ENCODE measurements at regions not wholly inside any gene's neighbourhood (a gene's known extent, or its start where the extent isn't known, plus 50 kb on each side); places are given as distances from the start of the nearest gene placed in this dataset.

GRCh38 chr16:65547772-65548446 is 426.0 kb upstream of the CDH11 start:
- no peak for TF ChIP-seq CTCF (IDR thresholded peaks at IDR 0.05; ENCODE audit: insufficient read depth, low read depth, low read length)
- ChIA-PET CTCF (interaction anchor here (0.8 to 1.6 kb wide), 2 partner anchors 13 to 427 kb away, joined by 3 read pairs; no protein-coding TSS in a partner anchor), POLR2A (interaction anchor here (0.8 to 1.0 kb wide), 2 partner anchors 235 to 424 kb away, joined by 3 to 5 read pairs; no protein-coding TSS in a partner anchor)
- H3K4me3 ChIP-seq (ENCODE audit: low read depth, low read length): no peak overlapping the region
- H3K36me3 ChIP-seq (ENCODE audit: control insufficient read depth, insufficient read depth, low read length): no peaks in the 10 kb centered on the region
- DNase-seq (ENCODE audit: low read depth): peak; percentile 80
- no peaks in the 10 kb centered on the region for H3K27me3 ChIP-seq (ENCODE audit: control insufficient read depth, insufficient read depth, low read length)

GRCh38 chr16:65546353-65546791 is 424.5 kb upstream of the CDH11 start:
- no peak for TF ChIP-seq CTCF (IDR thresholded peaks at IDR 0.05; ENCODE audit: insufficient read depth, low read depth, low read length)
- H3K36me3 ChIP-seq (ENCODE audit: control insufficient read depth, insufficient read depth, low read length): no peaks in the 10 kb centered on the region
- H3K4me3 ChIP-seq (ENCODE audit: low read depth, low read length): no peak overlapping the region
- ChIA-PET CTCF (interaction anchor here (0.6 to 1.0 kb wide), 2 partner anchors 26 to 425 kb away, joined by 3 read pairs; partner anchors contain the start of gene CDH11), POLR2A (no interaction called here)
- no peak for DNase-seq (ENCODE audit: low read depth)
- H3K27me3 ChIP-seq (ENCODE audit: control insufficient read depth, insufficient read depth, low read length): no peaks in the 10 kb centered on the region

DNA sequence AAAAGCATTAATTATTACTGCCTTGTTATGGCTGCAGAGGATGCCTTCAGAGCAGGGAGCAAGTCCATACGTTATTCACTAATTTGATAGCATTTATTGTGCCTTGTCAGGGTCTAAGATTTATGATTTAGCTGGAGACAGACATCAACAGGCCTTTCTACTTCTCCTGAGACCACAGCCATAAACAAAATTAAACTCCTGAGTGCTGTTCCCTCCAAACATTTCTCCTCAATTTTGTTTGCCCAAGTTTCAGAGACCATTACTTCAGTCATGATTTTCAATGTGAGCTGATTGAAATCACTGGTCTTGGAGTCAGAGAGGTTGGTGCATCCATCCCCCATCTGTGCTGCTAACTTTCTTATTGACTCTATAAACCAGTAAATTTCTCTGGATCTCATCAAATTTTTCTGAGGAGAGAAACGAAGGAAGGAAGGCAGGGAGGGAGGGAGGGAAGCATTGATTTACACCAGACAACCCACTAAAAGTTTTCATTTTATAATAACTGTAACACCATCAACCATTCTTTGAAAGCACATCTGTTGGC is 423.6 kb upstream of the CDH11 start:
- ChIA-PET CTCF (no interaction called here), POLR2A (no interaction called here)

DNA sequence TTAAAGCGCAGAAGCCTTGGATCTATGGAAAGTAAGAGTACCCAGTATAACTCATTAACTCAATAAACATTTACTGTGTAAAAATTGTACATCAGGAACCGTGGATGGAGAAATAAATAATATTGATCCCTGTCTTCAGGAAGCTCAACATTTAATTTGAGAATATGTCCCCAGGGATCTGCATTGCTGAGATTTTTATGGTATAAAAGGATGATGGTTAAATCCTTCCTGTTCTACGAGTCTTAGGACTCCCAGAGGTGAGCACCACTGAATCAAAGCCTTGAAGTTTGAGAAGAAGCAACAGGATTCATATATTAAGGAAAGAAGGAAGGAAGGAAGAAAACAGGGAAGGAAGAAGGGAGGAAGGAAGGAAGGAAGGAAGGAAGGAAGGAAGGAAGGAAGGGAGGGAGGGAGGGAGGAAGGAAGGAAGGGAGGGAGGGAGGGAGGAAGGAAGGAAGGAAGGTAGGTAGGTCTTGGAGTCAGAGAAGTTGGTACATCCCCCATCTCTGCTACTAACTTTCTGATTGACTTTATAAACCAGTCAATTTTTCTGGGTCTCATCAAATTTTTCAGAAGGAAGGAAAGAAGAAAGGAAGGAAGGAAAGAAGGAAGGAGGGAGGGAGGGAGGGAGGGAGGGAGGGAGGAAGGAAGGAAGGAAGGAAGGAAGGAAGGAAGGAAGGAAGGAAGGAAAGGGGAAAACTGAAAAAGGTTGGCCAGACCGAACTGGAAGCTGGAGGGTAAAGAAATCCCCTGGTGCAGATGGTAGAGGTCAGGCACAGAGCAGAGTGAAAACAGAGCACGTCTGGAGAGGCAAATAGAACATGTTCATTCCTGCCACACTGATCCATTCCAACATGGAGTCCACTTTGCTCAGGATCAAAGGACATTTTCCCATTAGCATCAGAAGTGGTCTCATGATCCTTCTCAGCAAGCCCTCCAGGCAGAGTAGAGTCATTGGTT is 422.2 kb upstream of the CDH11 start:
- CTCF ChIA-PET: interaction anchor here (0.6 kb wide), 1 partner anchor 476 kb away, joined by 3 read pairs; no protein-coding TSS in a partner anchor

More for the DNA sequence above, 423.6 kb upstream of the CDH11 start:
- H3K4me3 ChIP-seq (ENCODE audit: low read depth, low read length): no peak overlapping the region
- no peaks in the 10 kb centered on the region for H3K36me3 ChIP-seq (ENCODE audit: control insufficient read depth, insufficient read depth, low read length)
- DNase-seq (ENCODE audit: low read depth): no peak
- no peak for TF ChIP-seq CTCF (IDR thresholded peaks at IDR 0.05; ENCODE audit: insufficient read depth, low read depth, low read length)
- H3K27me3 ChIP-seq (ENCODE audit: control insufficient read depth, insufficient read depth, low read length): no peaks in the 10 kb centered on the region

More for the DNA sequence above, 422.2 kb upstream of the CDH11 start:
- no peak for DNase-seq (ENCODE audit: low read depth)
- Histone ChIP-seq H3K4me3 (ENCODE audit: low read depth, low read length) (no peak overlapping the region), H3K27me3 (ENCODE audit: control insufficient read depth, insufficient read depth, low read length) (no peaks in the 10 kb centered on the region), H3K36me3 (ENCODE audit: control insufficient read depth, insufficient read depth, low read length) (no peaks in the 10 kb centered on the region)
- POLR2A ChIA-PET: no interaction called here
- no peak for TF ChIP-seq CTCF (IDR thresholded peaks at IDR 0.05; ENCODE audit: insufficient read depth, low read depth, low read length)
